ENCODE measurements at regions not wholly inside any gene's neighbourhood (a gene's known extent, or its start where the extent isn't known, plus 50 kb on each side); places are given as distances from the start of the nearest gene placed in this dataset.

DNA sequence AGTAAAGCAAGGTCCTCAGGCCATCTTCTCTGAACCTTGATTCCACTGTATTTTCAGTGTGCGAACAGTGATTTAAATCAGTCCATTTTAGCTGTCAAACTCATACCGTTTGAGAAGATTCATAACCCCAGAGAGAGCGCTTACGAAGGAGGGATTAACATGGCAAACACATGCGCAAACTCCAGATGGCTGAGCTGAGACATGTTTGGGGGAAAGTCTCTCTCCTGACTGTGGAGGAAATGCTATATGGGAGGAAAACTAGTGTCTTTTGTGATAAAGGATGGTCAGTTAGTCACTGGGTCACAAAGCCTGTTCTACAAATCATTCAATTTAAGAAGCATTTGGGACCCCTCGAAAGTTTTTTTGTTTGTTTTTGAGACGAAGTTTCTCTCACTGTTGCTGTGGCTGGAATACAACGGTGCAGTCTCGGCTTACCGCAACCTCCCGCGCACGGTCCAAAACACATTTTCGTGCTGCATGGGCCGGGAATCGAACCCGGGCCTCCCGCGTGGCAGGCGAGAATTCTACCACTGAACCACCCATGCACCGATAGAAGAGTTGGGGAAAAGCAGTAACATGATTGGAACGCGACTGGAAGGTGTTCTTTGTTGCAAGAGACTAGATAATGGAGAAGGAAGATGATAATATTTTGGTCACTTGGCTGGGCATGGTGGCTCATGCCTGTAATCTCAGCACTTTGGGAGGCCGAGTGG is 58.4 kb upstream of the CXADR start:
- peak; percentile 2 for DNase-seq (ENCODE audit: low spot score)
- H3K27ac Mint-ChIP-seq = peak overlapping the region; percentile 75
- no peaks in the 10 kb centered on the region for H3K36me3 Mint-ChIP-seq (ENCODE audit: low read depth)
- peak overlapping the region; percentile 45 for H3K4me3 Mint-ChIP-seq
- intact Hi-C loops (cut with micrococcal nuclease) = loop anchor here (10.0 kb wide), 1 partner anchor 60 kb away; the partner anchor contains the start of gene CXADR
- H3K4me1 Mint-ChIP-seq (ENCODE audit: low read depth) = peaks cover 6% of the 10 kb centered on the region
- no peaks in the 10 kb centered on the region for H3K9me3 Mint-ChIP-seq
- peaks cover 5% of the 10 kb centered on the region for H3K27me3 Mint-ChIP-seq (ENCODE audit: insufficient read depth)

DNA sequence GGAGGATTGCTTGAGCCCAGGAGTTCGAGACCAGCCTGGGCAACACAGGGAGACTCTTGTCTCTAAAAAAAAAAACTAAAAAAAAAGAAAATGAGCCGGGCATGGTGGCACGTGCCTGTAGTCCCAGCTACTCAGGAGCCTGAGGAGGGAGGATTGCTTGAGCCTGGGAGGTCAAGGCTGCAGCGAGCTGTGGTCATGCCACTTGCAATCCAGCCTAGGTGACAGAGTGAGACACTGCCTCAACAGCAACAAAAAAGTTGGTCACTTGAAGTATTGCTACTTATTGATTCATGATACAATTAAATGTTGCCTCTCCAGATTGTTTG is 57.9 kb upstream of the CXADR start:
- peaks cover 5% of the 10 kb centered on the region for H3K27me3 Mint-ChIP-seq (ENCODE audit: insufficient read depth)
- peak overlapping the region; percentile 75 for H3K27ac Mint-ChIP-seq
- H3K9me3 Mint-ChIP-seq = no peaks in the 10 kb centered on the region
- peaks cover 6% of the 10 kb centered on the region for H3K4me1 Mint-ChIP-seq (ENCODE audit: low read depth)
- intact Hi-C loops (cut with micrococcal nuclease) = loop anchor here (10.0 kb wide), 1 partner anchor 60 kb away; the partner anchor contains the start of gene CXADR
- no peak for DNase-seq (ENCODE audit: low spot score)
- no peaks in the 10 kb centered on the region for H3K36me3 Mint-ChIP-seq (ENCODE audit: low read depth)
- no peak overlapping the region for H3K4me3 Mint-ChIP-seq

- intact Hi-C loops (cut with micrococcal nuclease) = loop anchor here (10.0 kb wide), 1 partner anchor 59 kb away; the partner anchor contains the start of gene CXADR
- Mint-ChIP-seq H3K4me3 (no peak overlapping the region), H3K4me1 (ENCODE audit: low read depth) (peaks cover 6% of the 10 kb centered on the region), H3K36me3 (ENCODE audit: low read depth) (no peaks in the 10 kb centered on the region), H3K9me3 (no peaks in the 10 kb centered on the region), H3K27ac (no peak overlapping the region), H3K27me3 (ENCODE audit: insufficient read depth) (peaks cover 5% of the 10 kb centered on the region)
- DNase-seq (ENCODE audit: low spot score) = no peak
Measured at GRCh38 chr21:17455451-17455850, 57.4 kb upstream of the CXADR start.

GRCh38 chr21:17458279-17458678 is 54.6 kb upstream of the CXADR start:
- Mint-ChIP-seq H3K27ac (no peak overlapping the region), H3K4me1 (ENCODE audit: low read depth) (peaks cover 6% of the 10 kb centered on the region)
- intact Hi-C loops (cut with micrococcal nuclease) = loop anchor here (10.0 kb wide), 1 partner anchor 57 kb away; the partner anchor contains the start of gene CXADR

GRCh38 chr21:17460094-17460493 is 52.7 kb upstream of the CXADR start:
- no peaks in the 10 kb centered on the region for H3K36me3 Mint-ChIP-seq (ENCODE audit: low read depth)
- no peak for DNase-seq (ENCODE audit: low spot score)
- no peaks in the 10 kb centered on the region for H3K9me3 Mint-ChIP-seq
- intact Hi-C loops (cut with micrococcal nuclease) = no loop called here
- H3K4me3 Mint-ChIP-seq = no peak overlapping the region
- no peaks in the 10 kb centered on the region for H3K4me1 Mint-ChIP-seq (ENCODE audit: low read depth)
- H3K27ac Mint-ChIP-seq = no peak overlapping the region
- no peaks in the 10 kb centered on the region for H3K27me3 Mint-ChIP-seq (ENCODE audit: insufficient read depth)

More at GRCh38 chr21:17458279-17458678, 54.6 kb upstream of the CXADR start:
- Mint-ChIP-seq H3K36me3 (ENCODE audit: low read depth) (no peaks in the 10 kb centered on the region), H3K27me3 (ENCODE audit: insufficient read depth) (peaks cover 3% of the 10 kb centered on the region), H3K9me3 (no peaks in the 10 kb centered on the region), H3K4me3 (no peak overlapping the region)
- DNase-seq (ENCODE audit: low spot score) = no peak

- H3K36me3 Mint-ChIP-seq (ENCODE audit: low read depth) = no peaks in the 10 kb centered on the region
- H3K27me3 Mint-ChIP-seq (ENCODE audit: insufficient read depth) = no peaks in the 10 kb centered on the region
Measured at GRCh38 chr21:17461014-17461413, 51.8 kb upstream of the CXADR start.

GRCh38 chr21:17461582-17461981 is 51.3 kb upstream of the CXADR start:
- no peak for DNase-seq (ENCODE audit: low spot score)
- Mint-ChIP-seq H3K9me3 (no peaks in the 10 kb centered on the region), H3K4me1 (ENCODE audit: low read depth) (no peaks in the 10 kb centered on the region), H3K27ac (no peak overlapping the region), H3K27me3 (ENCODE audit: insufficient read depth) (no peaks in the 10 kb centered on the region), H3K4me3 (no peak overlapping the region), H3K36me3 (ENCODE audit: low read depth) (no peaks in the 10 kb centered on the region)
- intact Hi-C loops (cut with micrococcal nuclease) = no loop called here

More at GRCh38 chr21:17461014-17461413, 51.8 kb upstream of the CXADR start:
- no peaks in the 10 kb centered on the region for H3K9me3 Mint-ChIP-seq
- no peak overlapping the region for H3K4me3 Mint-ChIP-seq
- DNase-seq (ENCODE audit: low spot score) = no peak
- H3K4me1 Mint-ChIP-seq (ENCODE audit: low read depth) = no peaks in the 10 kb centered on the region
- H3K27ac Mint-ChIP-seq = no peak overlapping the region
- intact Hi-C loops (cut with micrococcal nuclease) = no loop called here

DNA sequence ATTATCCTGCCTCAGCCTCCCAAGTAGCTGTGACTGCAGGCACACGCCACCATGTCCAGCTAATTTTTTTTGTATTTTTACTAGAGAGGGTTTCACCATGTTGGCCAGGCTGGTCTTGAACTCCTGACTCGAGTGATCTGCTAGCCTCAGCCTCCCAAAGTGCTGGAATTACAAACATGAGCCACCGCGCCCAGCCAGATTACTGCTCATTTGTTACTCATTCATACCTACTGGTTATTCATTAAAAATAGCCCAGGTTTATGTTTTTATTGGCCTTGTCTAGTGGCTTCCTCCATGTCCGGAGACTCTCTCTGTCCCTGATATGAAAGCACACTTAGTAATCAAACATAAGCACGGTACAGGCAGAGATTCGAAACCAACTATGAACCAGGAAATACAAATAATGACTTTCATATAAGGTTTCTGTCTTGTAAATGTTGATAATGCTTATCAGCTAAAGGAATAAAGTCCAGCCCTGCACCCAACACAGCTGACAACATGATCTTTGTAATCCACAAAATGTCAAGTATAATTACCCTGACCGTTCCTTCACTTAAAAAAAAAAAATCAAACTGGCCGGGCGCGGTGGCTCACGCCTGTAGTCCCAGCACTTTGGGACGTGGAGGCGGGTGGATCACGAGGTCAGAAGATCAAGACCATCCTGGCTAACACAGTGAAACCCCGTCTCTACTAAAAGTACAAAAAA is 50.4 kb upstream of the CXADR start:
- intact Hi-C loops (cut with micrococcal nuclease) = no loop called here
- Mint-ChIP-seq H3K36me3 (ENCODE audit: low read depth) (no peaks in the 10 kb centered on the region), H3K27ac (no peak overlapping the region), H3K4me1 (ENCODE audit: low read depth) (no peaks in the 10 kb centered on the region), H3K27me3 (ENCODE audit: insufficient read depth) (no peaks in the 10 kb centered on the region), H3K9me3 (no peaks in the 10 kb centered on the region), H3K4me3 (no peak overlapping the region)
- no peak for DNase-seq (ENCODE audit: low spot score)

Measured in activated T-helper 1 cell treated with anti-CD3 and anti-CD28 coated beads, Interleukin-12 subunit alpha, Interleukin-12 subunit beta, Interleukin-2, Interleukin-4 antibody, amounts not matched to agents 30 ng/mL and 10 ng/mL and 1 ng/mL, durations not matched to agents 14 hours and 24 hours and 36 hours (primary cell).